ENCODE measurements at regions not wholly inside any gene's neighbourhood (a gene's known extent, or its start where the extent isn't known, plus 50 kb on each side); places are given as distances from the start of the nearest gene placed in this dataset.

GRCh38 chr12:68434391-68435298 lies 102.5 kb upstream of the MDM1 start:
- TF ChIP-seq ZBTB6 (tag by site-specific recombination; IDR thresholded peaks at IDR 0.05) = no peak
- TF ChIP-seq ZNF416 (tag by site-specific recombination; IDR thresholded peaks at IDR 0.05) = no peak
- TF ChIP-seq ZNF350 (tag by site-specific recombination; IDR thresholded peaks at IDR 0.05) = no peak
- TF ChIP-seq ZNF239 (tag by site-specific recombination; IDR thresholded peaks at IDR 0.05) = no peak
- TF ChIP-seq, protein P1, sequence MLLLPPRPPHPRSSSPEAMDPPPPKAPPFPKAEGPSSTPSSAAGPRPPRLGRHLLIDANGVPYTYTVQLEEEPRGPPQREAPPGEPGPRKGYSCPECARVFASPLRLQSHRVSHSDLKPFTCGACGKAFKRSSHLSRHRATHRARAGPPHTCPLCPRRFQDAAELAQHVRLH (tag by site-specific recombination; IDR thresholded peaks at IDR 0.05) = no peak
- TF ChIP-seq ZFP37 (tag by site-specific recombination; IDR thresholded peaks at IDR 0.05) = no peak
- TF ChIP-seq, protein P2, sequence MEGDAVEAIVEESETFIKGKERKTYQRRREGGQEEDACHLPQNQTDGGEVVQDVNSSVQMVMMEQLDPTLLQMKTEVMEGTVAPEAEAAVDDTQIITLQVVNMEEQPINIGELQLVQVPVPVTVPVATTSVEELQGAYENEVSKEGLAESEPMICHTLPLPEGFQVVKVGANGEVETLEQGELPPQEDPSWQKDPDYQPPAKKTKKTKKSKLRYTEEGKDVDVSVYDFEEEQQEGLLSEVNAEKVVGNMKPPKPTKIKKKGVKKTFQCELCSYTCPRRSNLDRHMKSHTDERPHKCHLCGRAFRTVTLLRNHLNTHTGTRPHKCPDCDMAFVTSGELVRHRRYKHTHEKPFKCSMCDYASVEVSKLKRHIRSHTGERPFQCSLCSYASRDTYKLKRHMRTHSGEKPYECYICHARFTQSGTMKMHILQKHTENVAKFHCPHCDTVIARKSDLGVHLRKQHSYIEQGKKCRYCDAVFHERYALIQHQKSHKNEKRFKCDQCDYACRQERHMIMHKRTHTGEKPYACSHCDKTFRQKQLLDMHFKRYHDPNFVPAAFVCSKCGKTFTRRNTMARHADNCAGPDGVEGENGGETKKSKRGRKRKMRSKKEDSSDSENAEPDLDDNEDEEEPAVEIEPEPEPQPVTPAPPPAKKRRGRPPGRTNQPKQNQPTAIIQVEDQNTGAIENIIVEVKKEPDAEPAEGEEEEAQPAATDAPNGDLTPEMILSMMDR (tag by site-specific recombination; IDR thresholded peaks at IDR 0.05) = no peak
- no peak for TF ChIP-seq ZBTB10 (tag by site-specific recombination; IDR thresholded peaks at IDR 0.05)
- TF ChIP-seq, protein P3, sequence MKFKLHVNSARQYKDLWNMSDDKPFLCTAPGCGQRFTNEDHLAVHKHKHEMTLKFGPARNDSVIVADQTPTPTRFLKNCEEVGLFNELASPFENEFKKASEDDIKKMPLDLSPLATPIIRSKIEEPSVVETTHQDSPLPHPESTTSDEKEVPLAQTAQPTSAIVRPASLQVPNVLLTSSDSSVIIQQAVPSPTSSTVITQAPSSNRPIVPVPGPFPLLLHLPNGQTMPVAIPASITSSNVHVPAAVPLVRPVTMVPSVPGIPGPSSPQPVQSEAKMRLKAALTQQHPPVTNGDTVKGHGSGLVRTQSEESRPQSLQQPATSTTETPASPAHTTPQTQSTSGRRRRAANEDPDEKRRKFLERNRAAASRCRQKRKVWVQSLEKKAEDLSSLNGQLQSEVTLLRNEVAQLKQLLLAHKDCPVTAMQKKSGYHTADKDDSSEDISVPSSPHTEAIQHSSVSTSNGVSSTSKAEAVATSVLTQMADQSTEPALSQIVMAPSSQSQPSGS (tag by site-specific recombination; IDR thresholded peaks at IDR 0.05; ENCODE audit: low read depth) = no peak
- no peak for TF ChIP-seq ZNF138 (tag by site-specific recombination; IDR thresholded peaks at IDR 0.05; ENCODE audit: borderline replicate concordance)
- TF ChIP-seq RBAK (tag by site-specific recombination; IDR thresholded peaks at IDR 0.05) = no peak
- TF ChIP-seq KLF9 (tag by site-specific recombination; IDR thresholded peaks at IDR 0.05; ENCODE audit: low read depth) = no peak

Data from HEK293 (cell line).